BLaER1 (cell line): ENCODE measurements at regions not wholly inside any gene's neighbourhood (a gene's known extent, or its start where the extent isn't known, plus 50 kb on each side); places are given as distances from the start of the nearest gene placed in this dataset.

Experiments used
- H3K27ac ChIP-seq: shearing (Covaris generic); formaldehyde crosslinking; 2 replicates; pipeline ENCODE4 v1.8.1; 2022
- H3K27me3 ChIP-seq: shearing (Covaris generic); formaldehyde crosslinking; 2 replicates; pipeline ENCODE4 v1.8.1; 2022
- H3K36me3 ChIP-seq: shearing (Covaris generic); formaldehyde crosslinking; 2 replicates; pipeline ENCODE4 v1.8.1; 2022
- H3K4me1 ChIP-seq: shearing (Covaris generic); formaldehyde crosslinking; 2 replicates; pipeline ENCODE4 v1.8.1; 2022
- H3K4me2 ChIP-seq: shearing (Covaris generic); formaldehyde crosslinking; 2 replicates; pipeline ENCODE4 v1.8.1; 2022
- H3K4me3 ChIP-seq: shearing (Covaris generic); formaldehyde crosslinking; 2 replicates; pipeline ENCODE4 v1.8.1; 2022
- H3K9ac ChIP-seq: shearing (Covaris generic); formaldehyde crosslinking; 2 replicates; pipeline ENCODE4 v1.8.1; 2022
- H3K9me3 ChIP-seq: shearing (Covaris generic); formaldehyde crosslinking; 2 replicates; pipeline ENCODE4 v1.8.1; 2022
- H4K20me1 ChIP-seq: shearing (Covaris generic); formaldehyde crosslinking; 2 replicates; pipeline ENCODE4 v1.8.1; 2022
- Cebpa-rat ChIP-seq: shearing (Covaris generic); IDR thresholded peaks from 2 replicates; pipeline ENCODE4 v1.8.1; 2022

DNA sequence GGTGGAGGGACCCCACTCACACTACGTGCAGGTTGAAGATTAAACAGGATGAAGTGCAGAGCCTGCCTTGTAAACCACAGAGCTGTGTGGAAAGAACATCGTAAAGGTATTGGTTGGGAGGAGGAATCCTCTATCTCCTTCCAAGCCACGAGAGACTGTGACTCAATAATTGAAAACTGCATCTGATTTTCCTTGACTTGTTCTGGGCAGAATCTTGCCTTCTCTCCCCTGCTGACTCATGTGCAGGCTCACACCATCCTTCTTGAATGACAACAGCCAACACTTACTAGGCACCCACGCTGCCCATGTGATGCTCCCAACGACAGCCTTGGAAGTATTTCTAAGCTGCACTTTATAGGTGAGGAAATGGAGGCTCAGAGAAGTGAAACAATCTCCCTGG is 563.0 kb downstream of the MIAT start:
- Histone ChIP-seq H3K4me3 (no peak overlapping the region), H3K27ac (no peak overlapping the region)
- TF ChIP-seq Cebpa-rat, result no peak

DNA sequence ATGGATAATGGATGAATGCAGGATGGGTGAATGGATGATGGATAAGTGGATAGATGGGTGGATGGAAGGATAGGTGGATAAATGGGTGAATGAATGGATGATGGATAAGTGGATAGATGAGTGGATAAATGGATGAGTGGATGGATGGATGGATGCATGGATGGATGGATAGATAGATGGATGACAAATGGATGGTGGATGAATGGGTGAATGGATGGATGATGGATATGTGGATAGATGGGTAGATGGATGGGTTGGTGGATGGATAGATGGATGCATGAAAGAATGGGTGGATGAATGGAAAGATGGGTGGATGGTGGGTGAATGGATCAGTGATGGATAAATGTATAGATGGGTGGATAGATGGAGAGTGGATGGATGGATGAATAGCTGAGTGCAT is 564.8 kb downstream of the MIAT start:
- H3K36me3 ChIP-seq, result no peaks in the 10 kb centered on the region
- no peaks in the 10 kb centered on the region for H3K27me3 ChIP-seq
- no peaks in the 10 kb centered on the region for H3K9me3 ChIP-seq
- no peaks in the 10 kb centered on the region for H4K20me1 ChIP-seq
- no peak overlapping the region for H3K4me3 ChIP-seq
- no peak for TF ChIP-seq Cebpa-rat
- no peak overlapping the region for H3K4me2 ChIP-seq
- peaks cover 2% of the 10 kb centered on the region; the same call in 1 of the 2 replicates for H3K4me1 ChIP-seq
- H3K9ac ChIP-seq, result no peak overlapping the region
- H3K27ac ChIP-seq, result no peak overlapping the region

More for the DNA sequence above, 563.0 kb downstream of the MIAT start:
- H3K36me3 ChIP-seq, result no peaks in the 10 kb centered on the region
- H3K27me3 ChIP-seq, result no peaks in the 10 kb centered on the region
- no peak overlapping the region for H3K4me2 ChIP-seq
- H3K9me3 ChIP-seq, result no peaks in the 10 kb centered on the region
- H3K9ac ChIP-seq, result no peak overlapping the region
- peaks cover 9% of the 10 kb centered on the region; the same call in 1 of the 2 replicates for H3K4me1 ChIP-seq
- H4K20me1 ChIP-seq, result no peaks in the 10 kb centered on the region

GRCh38 chr22:27223317-27224177 is 566.2 kb downstream of the MIAT start:
- no peak for TF ChIP-seq Cebpa-rat
- Histone ChIP-seq H3K27me3 (no peaks in the 10 kb centered on the region), H3K27ac (no peak overlapping the region), H3K4me1 (no peaks in the 10 kb centered on the region), H4K20me1 (no peaks in the 10 kb centered on the region), H3K36me3 (no peaks in the 10 kb centered on the region), H3K4me2 (no peak overlapping the region), H3K4me3 (no peak overlapping the region), H3K9ac (no peak overlapping the region), H3K9me3 (no peaks in the 10 kb centered on the region)

DNA sequence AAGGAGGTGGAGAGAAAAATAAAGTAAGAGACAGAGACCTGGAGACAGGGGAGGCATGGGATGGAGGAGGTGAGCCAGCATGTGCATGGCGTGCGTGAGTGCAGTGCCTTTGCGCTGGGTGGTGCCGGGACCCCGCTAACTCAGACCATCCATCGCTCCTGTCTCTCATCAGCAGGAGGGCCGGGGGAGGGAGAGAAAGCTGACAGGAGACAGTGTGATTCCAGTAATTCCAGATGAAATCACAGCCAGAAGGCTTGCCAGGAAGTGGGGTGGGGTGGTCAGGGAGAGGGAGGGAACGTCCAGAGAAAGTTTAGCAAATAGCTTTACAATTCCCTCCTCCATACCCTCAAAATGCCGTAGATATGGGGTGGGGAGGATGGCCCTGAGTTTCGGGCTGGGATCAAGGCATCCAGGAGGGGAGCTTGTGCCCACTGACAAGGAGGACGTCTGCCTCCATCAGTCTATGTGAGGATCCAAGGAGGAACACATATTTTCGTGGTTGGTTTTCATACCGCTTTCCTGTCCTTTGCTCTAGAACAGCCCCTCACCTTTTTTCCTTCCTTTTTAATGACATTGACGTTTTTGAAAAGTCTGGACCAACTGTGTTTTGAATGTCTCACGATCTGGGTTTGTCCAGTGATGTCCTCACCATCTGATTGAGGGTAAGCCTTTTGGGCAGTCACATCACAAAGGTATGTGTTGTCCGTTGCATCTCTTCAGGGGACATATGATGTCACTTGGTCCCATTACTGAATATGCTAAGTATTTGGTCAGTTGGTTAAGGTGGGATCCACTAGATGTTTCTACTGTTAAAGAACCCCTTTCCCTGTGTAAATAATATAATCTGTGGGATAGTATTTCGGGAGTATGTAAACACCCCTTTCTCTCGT is 567.3 kb downstream of the MIAT start:
- Histone ChIP-seq H4K20me1 (no peaks in the 10 kb centered on the region), H3K9ac (no peak overlapping the region), H3K4me1 (no peaks in the 10 kb centered on the region), H3K4me3 (no peak overlapping the region), H3K27ac (no peak overlapping the region), H3K36me3 (no peaks in the 10 kb centered on the region), H3K27me3 (no peaks in the 10 kb centered on the region), H3K9me3 (no peaks in the 10 kb centered on the region), H3K4me2 (no peak overlapping the region)
- no peak for TF ChIP-seq Cebpa-rat

DNA sequence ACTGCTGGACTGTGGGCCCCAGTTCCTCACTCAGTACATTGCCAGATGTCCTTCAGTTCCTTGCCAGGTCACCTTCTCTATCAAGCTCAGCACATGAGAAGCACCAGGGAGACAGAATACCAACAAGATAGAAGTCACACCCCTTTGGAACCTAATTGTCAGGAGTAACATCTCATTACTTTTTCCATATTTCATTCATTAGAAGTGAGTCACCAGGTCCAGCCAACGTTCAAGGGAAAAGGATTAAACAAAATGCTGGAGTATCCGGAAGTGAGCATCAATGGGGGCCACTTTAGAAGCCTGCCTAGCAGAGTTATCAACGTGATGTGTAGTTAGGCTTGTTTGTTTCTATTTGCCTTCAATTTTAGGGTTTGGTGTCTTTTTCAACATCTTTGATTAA is 569.3 kb downstream of the MIAT start:
- no peak for TF ChIP-seq Cebpa-rat
- H3K9me3 ChIP-seq, result no peaks in the 10 kb centered on the region
- no peak overlapping the region for H3K4me3 ChIP-seq
- no peaks in the 10 kb centered on the region for H3K36me3 ChIP-seq
- H3K4me2 ChIP-seq, result no peak overlapping the region
- H3K4me1 ChIP-seq, result no peaks in the 10 kb centered on the region
- H3K9ac ChIP-seq, result no peak overlapping the region
- H3K27me3 ChIP-seq, result no peaks in the 10 kb centered on the region
- H3K27ac ChIP-seq, result no peak overlapping the region
- H4K20me1 ChIP-seq, result no peaks in the 10 kb centered on the region

GRCh38 chr22:27228771-27229170 is 571.4 kb downstream of the MIAT start:
- H3K9ac ChIP-seq, result no peak overlapping the region
- H3K4me2 ChIP-seq, result no peak overlapping the region
- TF ChIP-seq Cebpa-rat, result no peak
- H3K36me3 ChIP-seq, result no peaks in the 10 kb centered on the region
- H3K27me3 ChIP-seq, result no peaks in the 10 kb centered on the region
- H4K20me1 ChIP-seq, result no peaks in the 10 kb centered on the region
- H3K27ac ChIP-seq, result no peak overlapping the region
- no peak overlapping the region for H3K4me3 ChIP-seq
- H3K9me3 ChIP-seq, result no peaks in the 10 kb centered on the region
- no peaks in the 10 kb centered on the region for H3K4me1 ChIP-seq

GRCh38 chr22:27230189-27230588 is 571.4 kb downstream of the MN1 start:
- Histone ChIP-seq H3K4me1 (no peaks in the 10 kb centered on the region), H3K4me3 (no peak overlapping the region), H3K27ac (no peak overlapping the region), H4K20me1 (no peaks in the 10 kb centered on the region), H3K9me3 (no peaks in the 10 kb centered on the region), H3K9ac (no peak overlapping the region), H3K36me3 (no peaks in the 10 kb centered on the region), H3K27me3 (no peaks in the 10 kb centered on the region), H3K4me2 (no peak overlapping the region)
- no peak for TF ChIP-seq Cebpa-rat

DNA sequence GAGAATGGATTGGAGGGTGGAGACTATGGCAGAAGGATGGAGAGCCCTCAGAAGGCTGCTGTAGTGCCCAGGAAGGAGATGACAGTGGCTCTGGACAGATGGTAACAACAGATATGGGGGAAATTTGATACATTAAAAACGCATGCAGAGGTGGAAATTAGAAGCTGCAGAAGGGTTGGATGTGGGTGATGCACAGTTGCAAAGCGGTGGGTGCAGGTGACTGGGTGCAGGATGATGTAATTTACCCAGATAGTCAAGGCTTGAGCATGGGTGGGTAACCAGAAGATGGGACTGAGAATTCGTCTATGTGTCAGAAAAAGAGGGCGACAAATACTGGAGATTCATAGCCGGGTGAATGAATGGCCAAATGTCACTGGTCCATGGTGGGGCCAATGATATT is 570.3 kb downstream of the MN1 start:
- no peak for TF ChIP-seq Cebpa-rat
- H3K36me3 ChIP-seq, result no peaks in the 10 kb centered on the region
- H3K4me3 ChIP-seq, result no peak overlapping the region
- no peaks in the 10 kb centered on the region for H4K20me1 ChIP-seq
- H3K4me1 ChIP-seq, result no peaks in the 10 kb centered on the region
- H3K4me2 ChIP-seq, result no peak overlapping the region
- no peaks in the 10 kb centered on the region for H3K27me3 ChIP-seq
- no peak overlapping the region for H3K9ac ChIP-seq
- no peak overlapping the region for H3K27ac ChIP-seq
- H3K9me3 ChIP-seq, result no peaks in the 10 kb centered on the region

DNA sequence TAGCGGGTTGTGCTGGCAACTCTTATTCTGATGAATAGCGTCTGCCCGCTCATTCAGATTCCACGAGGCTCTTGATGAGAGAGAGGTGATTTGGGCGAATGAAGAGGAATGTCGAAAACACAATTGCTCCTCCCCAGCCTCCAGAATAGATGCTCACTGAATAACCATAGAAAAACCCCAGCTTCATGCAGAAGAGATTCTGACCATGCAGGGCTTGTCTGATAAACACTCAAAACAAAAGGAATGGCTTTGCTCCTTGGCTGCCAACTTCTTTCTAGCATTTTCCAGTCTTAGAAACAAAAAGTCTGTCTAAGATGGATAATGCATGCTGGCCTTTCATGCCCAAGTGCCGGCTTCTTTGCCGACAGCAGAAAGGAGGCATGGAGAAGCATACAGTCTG is 569.5 kb downstream of the MN1 start:
- H3K27me3 ChIP-seq, result no peaks in the 10 kb centered on the region
- no peaks in the 10 kb centered on the region for H4K20me1 ChIP-seq
- TF ChIP-seq Cebpa-rat, result no peak
- no peaks in the 10 kb centered on the region for H3K36me3 ChIP-seq
- H3K4me3 ChIP-seq, result no peak overlapping the region
- H3K4me2 ChIP-seq, result no peak overlapping the region
- no peaks in the 10 kb centered on the region for H3K9me3 ChIP-seq
- H3K9ac ChIP-seq, result no peak overlapping the region
- no peak overlapping the region for H3K27ac ChIP-seq
- no peaks in the 10 kb centered on the region for H3K4me1 ChIP-seq
